ENCODE measurements at regions not wholly inside any gene's neighbourhood (a gene's known extent, or its start where the extent isn't known, plus 50 kb on each side); places are given as distances from the start of the nearest gene placed in this dataset.

DNA sequence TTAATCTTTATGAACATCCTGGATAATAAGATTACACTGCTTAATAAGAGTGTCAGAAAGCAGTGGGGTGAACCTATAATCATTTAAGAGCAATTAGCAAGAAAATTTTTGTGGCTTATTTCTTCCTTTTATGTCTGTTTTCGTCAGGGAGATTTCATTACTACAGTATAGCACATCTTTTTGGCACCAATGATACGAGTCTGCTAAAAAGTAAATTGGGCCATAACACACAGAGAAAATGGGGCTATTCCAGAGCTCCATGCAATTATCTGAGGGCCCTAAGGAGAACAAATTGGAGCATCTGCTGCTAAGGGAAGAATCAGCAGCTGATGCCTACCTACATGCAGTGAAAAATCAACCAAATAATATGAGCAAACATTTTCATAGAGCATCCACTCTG lies 330.3 kb upstream of the NCAM2 start:
- no peak overlapping the region for H3K4me3 ChIP-seq (ENCODE audit: low read length)
- no peak for DNase-seq (ENCODE audit: low read depth)
- TF ChIP-seq, protein P1, sequence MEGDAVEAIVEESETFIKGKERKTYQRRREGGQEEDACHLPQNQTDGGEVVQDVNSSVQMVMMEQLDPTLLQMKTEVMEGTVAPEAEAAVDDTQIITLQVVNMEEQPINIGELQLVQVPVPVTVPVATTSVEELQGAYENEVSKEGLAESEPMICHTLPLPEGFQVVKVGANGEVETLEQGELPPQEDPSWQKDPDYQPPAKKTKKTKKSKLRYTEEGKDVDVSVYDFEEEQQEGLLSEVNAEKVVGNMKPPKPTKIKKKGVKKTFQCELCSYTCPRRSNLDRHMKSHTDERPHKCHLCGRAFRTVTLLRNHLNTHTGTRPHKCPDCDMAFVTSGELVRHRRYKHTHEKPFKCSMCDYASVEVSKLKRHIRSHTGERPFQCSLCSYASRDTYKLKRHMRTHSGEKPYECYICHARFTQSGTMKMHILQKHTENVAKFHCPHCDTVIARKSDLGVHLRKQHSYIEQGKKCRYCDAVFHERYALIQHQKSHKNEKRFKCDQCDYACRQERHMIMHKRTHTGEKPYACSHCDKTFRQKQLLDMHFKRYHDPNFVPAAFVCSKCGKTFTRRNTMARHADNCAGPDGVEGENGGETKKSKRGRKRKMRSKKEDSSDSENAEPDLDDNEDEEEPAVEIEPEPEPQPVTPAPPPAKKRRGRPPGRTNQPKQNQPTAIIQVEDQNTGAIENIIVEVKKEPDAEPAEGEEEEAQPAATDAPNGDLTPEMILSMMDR (conservative IDR thresholded peaks at IDR 0.05; ENCODE audit: low read depth, low read length), result no peak

DNA sequence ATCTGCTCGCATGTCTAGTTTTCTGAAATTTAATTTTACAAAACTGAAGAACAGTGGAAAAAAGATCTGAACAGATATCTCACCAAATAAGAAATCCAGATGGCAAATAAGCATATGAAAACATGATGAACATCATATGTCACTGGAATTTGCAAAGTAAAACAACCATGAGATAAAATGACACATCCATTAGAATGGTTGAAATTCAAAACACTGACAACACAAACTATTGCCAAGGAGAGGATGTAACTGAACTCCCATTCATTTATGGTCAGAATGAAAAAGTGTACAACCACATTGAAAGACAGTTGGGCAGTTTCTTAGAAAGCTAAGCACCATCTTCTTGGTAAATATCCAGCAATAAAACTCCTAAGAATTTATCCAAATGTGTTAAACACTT lies 312.7 kb upstream of the NCAM2 start:
- TF ChIP-seq, protein P1 (conservative IDR thresholded peaks at IDR 0.05; ENCODE audit: low read depth, low read length), result no peak
- no peak for DNase-seq (ENCODE audit: low read depth)
- no peak overlapping the region for H3K4me3 ChIP-seq (ENCODE audit: low read length)

DNA sequence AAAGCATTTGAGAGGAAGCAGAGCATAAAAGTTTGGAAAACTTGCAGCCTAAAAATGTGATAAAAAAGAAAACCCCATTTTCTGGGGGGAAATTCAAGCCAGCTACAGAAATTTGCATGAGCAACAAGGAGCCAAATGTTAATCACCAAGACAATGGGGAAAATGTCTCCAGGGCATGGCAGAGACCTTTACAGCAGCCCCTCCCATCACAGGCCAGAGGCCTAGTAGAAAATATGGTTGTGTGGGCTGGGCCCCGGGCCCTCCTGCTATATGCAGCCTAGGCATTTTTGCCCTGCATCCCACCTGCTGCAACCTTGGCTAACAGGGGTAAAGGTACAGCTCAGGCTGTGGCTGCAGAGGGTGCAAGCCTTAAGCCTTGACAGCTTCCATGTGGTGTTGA lies 299.6 kb upstream of the NCAM2 start:
- TF ChIP-seq, protein P1 (conservative IDR thresholded peaks at IDR 0.05; ENCODE audit: low read depth, low read length), result no peak
- DNase-seq (ENCODE audit: low read depth), result no peak
- no peak overlapping the region for H3K4me3 ChIP-seq (ENCODE audit: low read length)

DNA sequence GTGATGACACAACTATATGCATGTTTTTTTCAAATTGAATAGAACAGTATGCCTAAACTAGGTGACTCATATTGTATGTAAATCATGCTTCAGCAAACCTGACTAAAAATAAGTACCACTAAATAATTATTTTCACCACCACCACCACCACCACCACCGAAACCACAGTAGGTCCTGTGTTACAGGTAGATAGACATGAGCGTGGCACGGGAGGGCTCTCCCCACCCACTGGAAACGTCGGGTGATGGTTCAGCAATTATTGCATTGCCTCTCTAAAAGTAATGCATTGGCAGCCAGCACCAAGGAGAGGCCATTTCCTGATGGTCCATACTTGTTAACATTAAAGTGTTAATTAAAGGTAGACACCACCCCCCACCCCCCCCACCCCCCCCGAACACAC lies 297.0 kb upstream of the NCAM2 start:
- no peak for DNase-seq (ENCODE audit: low read depth)
- TF ChIP-seq, protein P1 (conservative IDR thresholded peaks at IDR 0.05; ENCODE audit: low read depth, low read length), result no peak
- no peak overlapping the region for H3K4me3 ChIP-seq (ENCODE audit: low read length)

DNA sequence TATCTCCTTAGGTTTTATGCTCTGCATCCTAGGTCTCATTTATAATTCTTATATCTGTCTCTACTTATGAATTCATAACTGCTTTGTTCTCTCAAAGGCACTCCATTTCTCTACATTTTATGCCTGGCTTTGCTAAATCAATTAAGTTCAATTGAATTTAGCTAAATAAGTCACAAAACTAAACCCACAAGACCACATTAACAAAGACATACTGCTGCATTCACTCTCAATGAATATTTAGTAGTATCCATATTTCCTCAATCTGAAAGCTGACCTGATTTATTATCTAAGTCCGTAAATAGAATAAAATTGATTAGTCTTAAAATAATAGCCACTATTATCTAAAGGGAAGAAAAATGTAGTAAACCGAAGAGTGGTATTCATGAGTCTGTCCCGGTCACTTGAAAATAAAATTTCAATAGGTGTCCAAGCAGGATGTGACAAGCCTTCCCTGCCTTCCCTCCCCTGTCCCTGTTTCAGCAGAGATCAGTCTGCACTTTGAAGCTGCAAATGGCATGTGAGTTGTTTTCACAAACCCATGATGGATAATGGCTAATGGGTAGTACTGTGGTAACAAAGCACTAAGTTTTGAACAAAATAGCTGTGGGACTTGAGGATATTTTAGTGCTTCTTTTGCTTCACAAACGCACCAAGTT lies 295.0 kb upstream of the NCAM2 start:
- no peak overlapping the region for H3K4me3 ChIP-seq (ENCODE audit: low read length)
- TF ChIP-seq, protein P1 (conservative IDR thresholded peaks at IDR 0.05; ENCODE audit: low read depth, low read length), result no peak
- no peak for DNase-seq (ENCODE audit: low read depth)

DNA sequence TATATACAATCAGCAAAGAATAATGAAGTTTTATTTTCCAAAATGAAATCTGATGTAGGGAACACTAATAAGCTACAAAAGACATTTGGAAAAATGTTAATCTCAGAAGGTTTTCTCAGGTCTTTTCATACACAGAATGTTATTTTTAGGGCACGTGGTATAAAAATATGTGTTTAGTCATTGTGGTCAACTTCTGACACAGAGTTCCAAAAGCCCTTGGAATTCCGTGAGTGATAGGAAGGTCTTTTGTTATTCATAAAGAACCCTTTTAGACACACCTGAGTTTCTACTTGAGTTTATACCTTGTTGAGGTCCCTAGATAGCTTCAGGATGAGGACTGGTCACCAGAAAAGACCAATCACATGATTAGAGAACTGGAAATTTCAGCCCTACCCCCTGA lies 277.6 kb upstream of the NCAM2 start:
- TF ChIP-seq, protein P1 (conservative IDR thresholded peaks at IDR 0.05; ENCODE audit: low read depth, low read length), result no peak
- DNase-seq (ENCODE audit: low read depth), result peak; percentile 73
- no peak overlapping the region for H3K4me3 ChIP-seq (ENCODE audit: low read length)

DNA sequence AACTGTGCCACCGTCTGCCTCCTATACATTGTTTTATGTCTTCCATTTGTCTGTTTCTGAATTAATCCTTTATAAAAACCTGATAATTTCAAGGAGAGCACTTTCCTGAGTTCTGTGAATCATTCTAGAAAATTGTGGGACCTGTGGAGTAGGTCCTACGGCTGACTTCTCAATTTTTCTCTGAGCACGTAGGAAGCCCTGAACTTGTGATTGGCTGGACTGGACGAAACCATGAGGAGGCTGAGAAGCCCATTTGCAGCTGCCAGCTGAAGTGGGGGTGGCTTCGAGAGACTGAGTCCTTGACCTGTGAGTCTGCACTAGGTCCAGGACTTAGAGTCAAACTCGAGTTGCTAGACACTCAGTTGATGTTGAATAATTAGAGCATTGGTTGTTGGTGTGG lies 277.1 kb upstream of the NCAM2 start:
- DNase-seq (ENCODE audit: low read depth), result no peak
- TF ChIP-seq, protein P1 (conservative IDR thresholded peaks at IDR 0.05; ENCODE audit: low read depth, low read length), result no peak
- H3K4me3 ChIP-seq (ENCODE audit: low read length), result no peak overlapping the region
